ENCODE measurements at regions not wholly inside any gene's neighbourhood (a gene's known extent, or its start where the extent isn't known, plus 50 kb on each side); places are given as distances from the start of the nearest gene placed in this dataset.

GRCh38 chr5:6937677-6938076 is 224.4 kb downstream of the TENT4A start:
- H3K27me3 ChIP-seq (ENCODE audit: insufficient read depth, poor library complexity, severe bottlenecking), result no peaks in the 10 kb centered on the region
- TF ChIP-seq SPI1 (IDR thresholded peaks at IDR 0.05; ENCODE audit: borderline replicate concordance, low read depth), result no peak
- no peak overlapping the region for H3K4me3 ChIP-seq (replicated peaks; ENCODE audit: insufficient read depth, low read length)
- DNase-seq (ENCODE audit: low read depth in 1 of 2, low spot score in 1 of 2), result no peak
- H3K27ac ChIP-seq (replicated peaks), result no peak overlapping the region

GRCh38 chr5:6941631-6942030 is 228.4 kb downstream of the TENT4A start:
- H3K27me3 ChIP-seq (ENCODE audit: insufficient read depth, poor library complexity, severe bottlenecking), result no peaks in the 10 kb centered on the region
- no peak overlapping the region for H3K27ac ChIP-seq (replicated peaks)
- no peak overlapping the region for H3K4me3 ChIP-seq (replicated peaks; ENCODE audit: insufficient read depth, low read length)
- no peak for DNase-seq (ENCODE audit: low read depth in 1 of 2, low spot score in 1 of 2)
- TF ChIP-seq, protein P1, sequence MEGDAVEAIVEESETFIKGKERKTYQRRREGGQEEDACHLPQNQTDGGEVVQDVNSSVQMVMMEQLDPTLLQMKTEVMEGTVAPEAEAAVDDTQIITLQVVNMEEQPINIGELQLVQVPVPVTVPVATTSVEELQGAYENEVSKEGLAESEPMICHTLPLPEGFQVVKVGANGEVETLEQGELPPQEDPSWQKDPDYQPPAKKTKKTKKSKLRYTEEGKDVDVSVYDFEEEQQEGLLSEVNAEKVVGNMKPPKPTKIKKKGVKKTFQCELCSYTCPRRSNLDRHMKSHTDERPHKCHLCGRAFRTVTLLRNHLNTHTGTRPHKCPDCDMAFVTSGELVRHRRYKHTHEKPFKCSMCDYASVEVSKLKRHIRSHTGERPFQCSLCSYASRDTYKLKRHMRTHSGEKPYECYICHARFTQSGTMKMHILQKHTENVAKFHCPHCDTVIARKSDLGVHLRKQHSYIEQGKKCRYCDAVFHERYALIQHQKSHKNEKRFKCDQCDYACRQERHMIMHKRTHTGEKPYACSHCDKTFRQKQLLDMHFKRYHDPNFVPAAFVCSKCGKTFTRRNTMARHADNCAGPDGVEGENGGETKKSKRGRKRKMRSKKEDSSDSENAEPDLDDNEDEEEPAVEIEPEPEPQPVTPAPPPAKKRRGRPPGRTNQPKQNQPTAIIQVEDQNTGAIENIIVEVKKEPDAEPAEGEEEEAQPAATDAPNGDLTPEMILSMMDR (IDR thresholded peaks at IDR 0.05; ENCODE audit: insufficient read depth, low read length), result no peak
- TF ChIP-seq POLR2AphosphoS5 (IDR thresholded peaks at IDR 0.05; ENCODE audit: low read depth) (no peak), GABPA (IDR thresholded peaks at IDR 0.05; ENCODE audit: low read depth) (no peak), SPI1 (IDR thresholded peaks at IDR 0.05; ENCODE audit: borderline replicate concordance, low read depth) (no peak)
- TF ChIP-seq, protein P2, sequence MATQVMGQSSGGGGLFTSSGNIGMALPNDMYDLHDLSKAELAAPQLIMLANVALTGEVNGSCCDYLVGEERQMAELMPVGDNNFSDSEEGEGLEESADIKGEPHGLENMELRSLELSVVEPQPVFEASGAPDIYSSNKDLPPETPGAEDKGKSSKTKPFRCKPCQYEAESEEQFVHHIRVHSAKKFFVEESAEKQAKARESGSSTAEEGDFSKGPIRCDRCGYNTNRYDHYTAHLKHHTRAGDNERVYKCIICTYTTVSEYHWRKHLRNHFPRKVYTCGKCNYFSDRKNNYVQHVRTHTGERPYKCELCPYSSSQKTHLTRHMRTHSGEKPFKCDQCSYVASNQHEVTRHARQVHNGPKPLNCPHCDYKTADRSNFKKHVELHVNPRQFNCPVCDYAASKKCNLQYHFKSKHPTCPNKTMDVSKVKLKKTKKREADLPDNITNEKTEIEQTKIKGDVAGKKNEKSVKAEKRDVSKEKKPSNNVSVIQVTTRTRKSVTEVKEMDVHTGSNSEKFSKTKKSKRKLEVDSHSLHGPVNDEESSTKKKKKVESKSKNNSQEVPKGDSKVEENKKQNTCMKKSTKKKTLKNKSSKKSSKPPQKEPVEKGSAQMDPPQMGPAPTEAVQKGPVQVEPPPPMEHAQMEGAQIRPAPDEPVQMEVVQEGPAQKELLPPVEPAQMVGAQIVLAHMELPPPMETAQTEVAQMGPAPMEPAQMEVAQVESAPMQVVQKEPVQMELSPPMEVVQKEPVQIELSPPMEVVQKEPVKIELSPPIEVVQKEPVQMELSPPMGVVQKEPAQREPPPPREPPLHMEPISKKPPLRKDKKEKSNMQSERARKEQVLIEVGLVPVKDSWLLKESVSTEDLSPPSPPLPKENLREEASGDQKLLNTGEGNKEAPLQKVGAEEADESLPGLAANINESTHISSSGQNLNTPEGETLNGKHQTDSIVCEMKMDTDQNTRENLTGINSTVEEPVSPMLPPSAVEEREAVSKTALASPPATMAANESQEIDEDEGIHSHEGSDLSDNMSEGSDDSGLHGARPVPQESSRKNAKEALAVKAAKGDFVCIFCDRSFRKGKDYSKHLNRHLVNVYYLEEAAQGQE (IDR thresholded peaks at IDR 0.05; ENCODE audit: insufficient replicate concordance, low read depth), result no peak

- Histone ChIP-seq H3K27me3 (ENCODE audit: insufficient read depth, poor library complexity, severe bottlenecking) (no peaks in the 10 kb centered on the region), H3K4me3 (replicated peaks; ENCODE audit: insufficient read depth, low read length) (no peak overlapping the region), H3K27ac (replicated peaks) (no peak overlapping the region)
- DNase-seq (ENCODE audit: low read depth in 1 of 2, low spot score in 1 of 2), result no peak
- TF ChIP-seq, protein P1 (IDR thresholded peaks at IDR 0.05; ENCODE audit: insufficient read depth, low read length), result no peak
- TF ChIP-seq POLR2AphosphoS5 (IDR thresholded peaks at IDR 0.05; ENCODE audit: low read depth) (no peak), GABPA (IDR thresholded peaks at IDR 0.05; ENCODE audit: low read depth) (no peak), SPI1 (IDR thresholded peaks at IDR 0.05; ENCODE audit: borderline replicate concordance, low read depth) (no peak)
- TF ChIP-seq, protein P2 (IDR thresholded peaks at IDR 0.05; ENCODE audit: insufficient replicate concordance, low read depth), result no peak
These were observed 230.2 kb downstream of the TENT4A start for GRCh38 chr5:6943197-6944112.

GRCh38 chr5:6948562-6948961 is 235.3 kb downstream of the TENT4A start:
- DNase-seq (ENCODE audit: low read depth in 1 of 2, low spot score in 1 of 2), result no peak
- H3K4me3 ChIP-seq (replicated peaks; ENCODE audit: insufficient read depth, low read length), result no peak overlapping the region
- H3K27ac ChIP-seq (replicated peaks), result no peak overlapping the region
- peaks cover 2% of the 10 kb centered on the region for H3K27me3 ChIP-seq (ENCODE audit: insufficient read depth, poor library complexity, severe bottlenecking)
- no peak for TF ChIP-seq SPI1 (IDR thresholded peaks at IDR 0.05; ENCODE audit: borderline replicate concordance, low read depth)
- TF ChIP-seq, protein P2 (IDR thresholded peaks at IDR 0.05; ENCODE audit: insufficient replicate concordance, low read depth), result no peak
- no peak for TF ChIP-seq GABPA (IDR thresholded peaks at IDR 0.05; ENCODE audit: low read depth)
